HG03280 (cell line): ENCODE measurements at regions not wholly inside any gene's neighbourhood (a gene's known extent, or its start where the extent isn't known, plus 50 kb on each side); places are given as distances from the start of the nearest gene placed in this dataset.

Experiments
- ATAC-seq: cut with Tn5 transposase; IDR thresholded peaks from one replicate; pipeline ENCODE4 v1.9.1; 2021; ENCODE audit warnings: mild to moderate bottlenecking, moderate library complexity; ENCODE audit not compliant: unreplicated experiment

DNA sequence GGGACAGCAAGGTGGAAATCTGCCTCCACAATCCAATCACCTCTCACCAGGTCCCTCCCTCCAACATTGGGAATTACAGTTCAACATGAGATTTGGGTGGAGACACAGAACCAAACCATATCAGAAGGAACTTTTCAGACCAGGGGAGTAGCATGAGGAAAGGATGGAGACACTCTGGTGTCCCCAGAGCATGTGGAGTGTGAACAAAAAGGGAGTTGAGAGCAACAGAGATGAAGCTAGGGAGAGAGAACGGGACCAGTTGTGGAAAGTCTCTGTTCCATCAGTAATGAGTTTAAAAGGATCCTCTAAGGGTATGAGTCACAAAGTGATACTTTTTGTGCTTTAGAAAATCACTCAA, 382.0 kb downstream of the SFMBT2 start:
- no peak for ATAC-seq

DNA sequence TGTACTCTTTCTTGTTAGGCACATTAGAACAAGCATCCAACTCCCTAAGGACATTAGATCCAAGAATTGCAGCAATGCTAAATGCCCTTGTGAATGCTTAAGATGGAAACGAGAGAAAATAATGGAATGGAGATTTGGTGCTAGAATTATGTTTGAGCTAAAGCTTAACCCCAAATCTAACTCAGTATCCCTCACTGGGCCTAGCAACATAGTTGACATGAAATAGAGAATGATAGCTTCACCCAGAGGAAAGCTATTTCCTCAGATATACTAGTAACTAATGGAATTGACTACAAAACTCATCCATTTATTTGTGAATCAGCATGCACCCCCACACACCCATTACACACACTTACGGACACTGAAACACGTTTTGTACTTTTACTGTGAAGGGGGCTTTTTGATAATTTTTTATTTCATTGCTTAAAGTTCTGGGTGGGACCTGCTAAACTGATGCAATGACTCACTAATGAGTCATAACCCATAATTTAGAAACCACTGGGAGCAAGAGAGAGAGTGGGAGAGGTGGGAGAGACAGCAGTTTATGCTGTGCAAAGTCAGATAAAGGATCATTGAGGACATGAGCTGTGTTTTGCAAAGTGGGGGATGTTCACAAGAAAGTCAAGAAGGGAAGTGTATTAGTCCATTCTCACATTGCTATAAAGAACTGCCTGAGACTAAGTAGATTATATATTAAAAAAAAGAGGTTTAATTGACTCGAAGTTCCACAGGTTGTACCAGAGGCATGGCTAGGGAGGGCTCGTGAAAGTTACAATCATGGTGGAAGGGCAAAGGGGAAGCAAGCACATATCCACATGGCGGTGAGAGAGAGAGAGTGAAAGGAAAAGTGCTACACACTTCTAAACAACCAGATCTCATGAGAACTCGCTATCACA, 382.7 kb downstream of the SFMBT2 start:
- no peak for ATAC-seq

DNA sequence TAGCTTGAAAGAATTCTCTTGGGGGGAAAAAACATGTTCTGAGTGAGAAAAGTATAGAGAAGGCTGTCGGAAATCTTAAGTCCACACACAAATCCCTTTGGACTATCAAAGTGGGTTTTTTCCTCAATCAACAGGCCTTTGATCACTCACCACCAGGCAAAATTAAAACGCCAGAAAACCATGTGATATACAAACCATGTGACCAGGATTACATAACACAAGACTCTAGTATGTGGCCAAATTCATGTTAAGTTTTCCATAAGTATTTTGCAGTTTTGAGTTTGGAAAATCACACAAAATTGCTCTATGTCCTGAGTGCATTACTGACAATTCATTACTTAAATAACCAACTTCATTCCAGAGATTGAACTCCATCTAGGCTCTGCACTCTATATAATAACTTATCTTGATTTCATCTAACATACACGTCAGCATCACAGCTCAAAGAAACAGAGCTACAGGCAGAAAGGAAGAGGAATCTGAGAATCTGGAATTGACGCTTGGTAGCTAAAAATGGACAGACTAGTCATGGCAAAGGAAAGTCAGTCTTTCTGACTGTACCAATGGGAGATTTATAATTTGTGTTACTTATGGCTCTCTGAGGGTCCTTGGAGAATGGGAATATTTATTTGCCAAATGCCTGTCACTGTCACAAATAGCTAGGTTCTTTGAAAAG, 383.5 kb downstream of the SFMBT2 start:
- no peak for ATAC-seq

DNA sequence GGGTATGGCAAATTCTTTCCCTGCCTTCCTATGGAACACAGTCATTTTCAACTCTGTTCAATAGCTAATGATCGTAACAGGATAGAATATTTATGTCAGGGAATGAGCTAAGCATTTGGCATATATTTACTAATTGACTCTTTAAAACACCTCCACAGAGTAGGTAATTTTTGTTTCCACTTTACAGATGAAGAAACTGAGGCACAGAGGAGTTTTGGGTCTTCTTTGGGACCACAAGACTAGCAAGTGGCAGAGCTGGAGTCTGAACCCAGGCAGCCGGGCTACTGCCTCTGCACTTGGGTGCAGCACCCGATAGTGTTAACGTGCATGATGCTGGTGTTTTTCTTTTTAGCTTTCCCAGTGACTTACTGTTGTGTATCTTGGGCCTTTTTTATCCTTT, 384.0 kb downstream of the SFMBT2 start:
- ATAC-seq, result no peak

DNA sequence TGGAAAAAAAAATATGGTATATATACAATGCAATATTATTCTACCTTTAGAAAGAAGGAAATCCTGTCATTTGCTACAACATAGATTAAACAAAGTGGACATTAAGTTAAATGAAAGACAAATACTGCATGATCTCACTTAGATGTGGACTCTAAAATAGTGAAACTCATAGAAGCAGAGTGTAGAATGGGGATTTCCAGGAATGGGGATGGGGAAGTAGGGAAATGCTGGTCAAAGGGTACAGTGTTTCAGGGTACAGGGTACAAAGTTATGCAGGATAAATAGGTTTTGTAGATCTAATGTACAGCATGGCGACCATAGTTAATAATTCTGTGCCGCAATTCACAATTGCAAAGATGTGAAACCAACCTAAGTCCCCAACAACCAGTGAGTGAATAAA, 385.5 kb downstream of the SFMBT2 start:
- ATAC-seq, result no peak

DNA sequence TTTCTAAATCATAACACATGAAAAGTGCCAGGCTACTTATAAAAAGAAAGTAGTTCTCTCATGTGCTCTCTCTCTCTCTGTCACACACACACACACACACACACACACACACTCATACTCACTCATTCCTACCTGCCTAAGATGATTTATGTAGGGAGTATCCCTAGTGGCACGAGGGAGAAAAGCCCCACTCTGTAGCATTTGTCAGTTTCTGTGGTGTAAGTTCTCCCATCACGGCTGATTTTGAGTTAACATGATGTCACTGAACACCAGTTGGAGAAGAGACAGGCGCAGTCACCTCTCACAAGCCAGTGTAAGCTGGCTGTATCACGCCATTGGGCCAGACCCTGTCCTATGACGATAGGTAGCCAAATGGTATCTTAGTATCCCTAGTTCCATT, 395.4 kb downstream of the SFMBT2 start:
- ATAC-seq, result no peak

DNA sequence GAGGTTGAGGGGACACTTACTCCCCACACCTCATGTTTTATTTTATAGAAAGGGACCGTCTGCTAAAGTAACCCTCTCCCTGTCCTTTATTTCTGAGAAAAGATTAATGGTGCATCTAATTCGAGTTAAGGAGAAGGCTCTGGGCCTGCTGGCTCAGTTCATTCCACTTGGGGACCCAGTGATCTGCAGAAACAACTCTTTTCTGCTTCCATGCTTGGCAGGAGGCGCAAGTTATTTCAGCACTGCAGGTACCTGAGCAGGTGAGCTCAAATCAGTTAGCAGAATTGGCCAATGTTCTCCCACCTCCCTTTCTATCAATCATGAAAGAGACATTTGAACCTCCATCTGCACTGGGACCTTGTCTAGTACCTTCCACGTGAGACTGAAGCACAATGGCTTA, 396.1 kb downstream of the SFMBT2 start:
- ATAC-seq, result no peak

DNA sequence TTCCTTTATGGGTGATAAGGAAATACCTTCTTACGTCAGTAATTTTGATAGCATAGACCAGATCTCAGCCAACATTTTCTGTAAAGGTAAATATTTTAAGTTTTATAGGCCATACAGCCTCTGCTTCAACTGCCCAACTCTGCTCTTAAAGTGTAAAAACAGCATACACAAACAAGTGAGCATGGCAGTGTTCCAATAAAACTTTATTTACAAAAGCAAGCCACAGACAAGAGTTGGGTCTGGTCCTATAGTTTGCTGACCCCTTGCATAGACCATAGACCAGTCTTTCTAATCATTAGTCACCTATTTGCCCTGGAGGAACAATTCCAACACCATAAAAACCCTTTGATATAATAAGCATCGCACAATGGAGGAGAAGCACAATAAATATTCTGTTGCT, 398.8 kb downstream of the SFMBT2 start:
- ATAC-seq, result no peak

DNA sequence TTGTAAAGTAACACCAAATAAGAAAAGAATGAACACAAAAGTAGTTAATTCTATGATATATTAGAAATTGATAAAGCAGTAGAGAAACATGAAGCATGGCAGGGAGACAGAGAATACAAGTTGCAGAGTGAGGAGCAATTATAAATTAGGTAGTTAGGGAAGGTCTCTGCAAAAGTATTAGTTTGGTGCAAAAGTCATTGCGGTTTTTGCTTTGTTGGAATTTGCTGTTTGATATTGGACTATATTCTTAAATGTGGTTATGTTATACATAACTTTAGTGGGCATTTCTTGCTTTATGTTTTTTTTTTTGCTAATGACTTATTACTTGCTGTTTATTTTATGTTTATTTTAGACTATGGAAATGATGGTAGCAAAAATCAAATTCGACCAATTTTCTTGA, 402.2 kb downstream of the SFMBT2 start:
- no peak for ATAC-seq

DNA sequence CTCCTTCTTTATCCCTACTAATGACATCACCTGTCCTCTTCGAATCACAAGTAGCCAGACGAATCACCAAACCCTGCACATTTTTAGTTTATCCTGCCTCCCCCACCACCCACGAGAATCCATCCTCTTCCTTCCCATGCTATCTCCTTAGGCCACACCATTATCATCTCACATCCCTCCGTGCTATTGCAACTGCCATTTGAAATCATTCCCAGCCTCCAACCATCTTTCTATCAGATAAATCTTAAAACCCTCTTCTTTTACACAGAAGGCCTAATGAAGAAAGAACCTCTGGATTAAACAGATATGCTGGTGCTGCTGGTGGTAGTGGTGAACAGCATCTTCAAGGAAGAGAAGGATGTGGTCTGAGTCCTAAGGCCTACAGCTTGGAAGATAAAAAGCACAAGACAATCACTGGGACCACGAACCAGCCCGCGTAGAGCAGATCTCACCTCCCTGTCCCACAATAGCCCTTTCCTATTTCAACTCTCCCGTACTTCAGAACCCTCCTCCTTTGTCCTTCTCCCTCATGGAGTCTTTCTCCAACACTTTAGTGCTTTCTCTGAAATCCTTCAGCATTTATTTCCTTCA, 403.1 kb downstream of the SFMBT2 start:
- no peak for ATAC-seq

DNA sequence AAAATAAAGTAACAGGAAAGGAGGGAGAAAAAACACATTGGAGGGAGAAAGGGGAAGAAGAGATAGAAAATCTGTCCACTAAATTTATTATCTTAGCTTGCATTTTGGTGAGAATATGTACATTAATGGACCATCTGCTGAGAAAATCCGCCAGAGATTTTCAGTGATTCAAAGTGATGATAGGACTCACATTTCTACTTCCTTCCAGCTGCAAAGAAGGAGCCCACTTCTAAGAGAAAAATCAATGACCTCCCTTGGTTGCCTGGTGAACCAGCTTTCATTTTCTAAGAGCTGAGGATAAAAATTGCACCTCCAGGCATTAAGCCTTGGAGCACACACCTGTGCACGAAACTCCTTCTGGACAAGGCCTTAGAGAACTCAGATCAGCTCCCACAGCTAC, 404.3 kb downstream of the SFMBT2 start:
- no peak for ATAC-seq

DNA sequence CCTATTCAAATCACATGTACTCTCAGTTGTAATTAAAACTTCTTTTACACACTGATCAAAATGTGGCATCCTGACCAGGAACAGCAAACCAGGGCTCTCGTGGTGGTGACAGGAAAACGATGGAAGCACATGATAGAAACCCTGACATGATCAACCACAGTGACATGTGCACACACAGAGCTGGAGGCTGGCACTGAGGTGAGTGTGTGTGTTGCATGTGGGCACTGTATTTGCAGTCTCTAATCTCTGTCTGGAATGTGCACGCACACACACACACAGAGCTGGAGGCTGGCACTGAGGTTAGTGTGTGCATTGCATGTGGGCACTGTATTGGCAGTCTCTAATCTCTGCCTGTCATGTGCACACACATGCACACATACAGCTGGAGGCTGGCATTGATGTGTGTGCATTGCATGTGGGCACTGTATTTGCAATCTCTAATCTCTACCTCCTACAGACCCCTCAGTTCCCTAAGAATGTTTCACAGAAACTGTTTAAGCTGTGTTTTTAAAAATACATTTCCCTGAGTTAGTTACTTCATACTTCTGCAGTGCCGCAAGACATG, 406.9 kb downstream of the SFMBT2 start:
- ATAC-seq, result no peak

DNA sequence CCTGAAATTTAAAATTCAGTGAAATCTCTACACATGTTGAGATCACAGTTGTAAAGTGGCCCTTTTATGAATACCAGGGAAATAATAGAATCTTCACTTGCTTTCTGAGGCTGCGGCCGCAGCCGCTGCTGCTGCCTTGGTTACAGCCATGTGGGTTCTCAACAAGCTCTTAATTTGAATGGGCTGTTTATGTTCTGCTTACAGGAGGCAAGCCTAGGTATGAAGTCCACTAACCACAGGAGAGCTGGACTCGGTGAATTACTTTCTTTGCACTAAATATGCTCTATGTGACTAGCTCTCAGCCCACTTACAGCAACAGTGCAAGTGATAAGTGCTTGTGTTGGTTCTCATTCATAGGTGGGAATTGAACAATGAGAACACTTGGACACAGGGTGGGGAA, 410.8 kb downstream of the SFMBT2 start:
- no peak for ATAC-seq

DNA sequence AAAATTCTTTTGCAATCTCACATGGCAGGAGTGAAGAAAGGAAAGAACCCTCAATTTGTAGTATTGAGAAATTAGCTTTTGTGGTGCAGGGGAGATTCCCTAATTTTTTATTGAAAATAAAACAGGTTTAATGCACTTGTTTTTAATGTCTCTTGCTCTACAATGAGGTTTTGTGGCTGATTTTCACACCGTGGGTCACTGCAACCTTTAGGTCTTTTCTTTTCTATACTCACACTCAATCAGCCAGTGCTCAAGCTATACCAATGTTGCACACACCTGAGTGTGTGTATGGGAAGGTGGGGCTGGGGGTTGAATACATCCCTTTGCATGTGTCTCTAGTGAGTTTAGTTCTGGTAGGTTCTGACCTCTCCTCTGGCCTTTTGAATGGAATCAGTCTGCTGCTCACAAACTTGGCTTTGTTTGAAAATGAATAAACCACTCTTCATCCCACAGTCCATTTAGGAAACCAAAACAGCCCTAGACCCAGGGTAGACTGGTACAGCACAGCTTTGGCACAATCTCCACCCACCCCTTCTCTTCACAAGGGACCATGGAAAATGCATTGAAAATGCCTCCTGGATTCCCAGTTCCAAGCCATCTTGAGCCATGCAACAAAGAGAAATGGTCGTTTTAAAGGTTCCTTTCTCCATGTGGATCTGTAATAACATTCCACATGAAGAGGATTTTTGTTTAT, 411.5 kb downstream of the SFMBT2 start:
- no peak for ATAC-seq

DNA sequence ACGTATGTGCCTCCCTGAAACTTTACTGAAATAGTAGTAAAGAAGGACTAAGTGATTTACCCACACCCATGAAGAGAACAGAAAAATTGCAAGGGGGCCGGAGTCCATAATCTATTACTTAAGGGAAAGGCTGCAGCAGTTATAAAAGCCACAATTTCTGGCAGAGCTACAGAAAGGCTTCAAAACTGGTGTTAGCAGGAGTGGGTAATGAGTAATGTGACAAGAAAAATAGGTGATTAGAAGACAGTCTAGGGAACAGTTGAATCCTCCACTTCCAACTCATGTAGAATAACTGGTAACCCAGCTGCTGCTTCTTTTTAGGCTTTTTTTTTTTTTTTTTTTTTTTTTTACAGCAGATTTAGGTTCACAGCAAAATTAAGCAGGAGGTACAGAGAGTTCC, 413.3 kb downstream of the SFMBT2 start:
- no peak for ATAC-seq

DNA sequence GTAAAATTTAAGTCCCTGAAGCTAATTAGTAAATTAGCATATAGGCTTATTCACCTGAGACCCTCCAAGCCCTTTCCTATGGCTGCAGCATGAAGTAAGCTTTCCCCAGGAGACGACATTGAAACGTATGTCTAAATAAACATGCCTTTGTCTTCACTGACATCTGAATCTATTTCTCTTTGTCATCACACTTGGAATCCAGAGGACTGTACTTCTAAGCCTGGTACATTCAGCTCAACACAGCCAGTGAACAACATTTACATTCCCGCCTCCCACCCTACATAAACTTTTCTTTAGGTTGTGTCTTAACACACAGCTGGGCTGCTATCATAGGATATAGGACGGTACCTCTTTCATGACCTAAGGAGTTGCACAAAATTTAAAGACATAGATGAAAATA, 414.4 kb downstream of the SFMBT2 start:
- no peak for ATAC-seq

DNA sequence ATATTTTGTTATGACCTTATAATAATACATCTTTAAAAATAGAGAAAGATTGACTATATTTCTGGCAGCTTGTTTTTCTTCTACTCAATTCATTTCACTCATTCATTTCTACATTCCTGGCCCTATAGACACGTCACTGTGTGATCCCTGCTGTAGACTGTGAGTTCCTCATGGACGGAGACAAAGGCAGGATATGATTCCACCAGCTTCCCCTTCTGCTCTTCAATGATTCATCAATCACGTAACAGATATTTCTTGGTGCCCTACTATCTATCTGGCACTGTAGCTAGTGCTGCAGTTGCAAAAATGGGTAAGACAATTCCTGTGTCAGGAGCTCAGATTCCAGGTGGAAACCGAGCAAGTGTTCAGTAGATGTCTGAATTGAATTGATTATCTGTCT, 415.0 kb downstream of the SFMBT2 start:
- ATAC-seq, result no peak

DNA sequence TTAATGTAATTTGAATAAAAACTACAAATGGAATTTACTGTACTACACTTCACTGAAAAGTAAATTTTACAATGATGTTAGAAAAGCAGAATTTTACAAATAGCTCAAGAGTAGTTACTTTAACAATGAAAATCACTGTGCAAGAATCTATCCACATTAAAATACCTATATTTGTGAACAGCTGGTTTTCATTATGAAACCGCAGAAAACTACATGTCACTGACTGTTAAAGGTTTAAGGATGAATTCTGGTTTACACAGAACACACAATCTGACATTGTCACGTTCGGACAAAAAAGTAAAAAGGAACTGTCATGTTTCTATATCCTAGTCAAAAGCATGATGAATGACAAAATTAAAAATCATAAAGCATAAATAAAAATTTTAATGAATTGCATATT, 415.3 kb upstream of the PRKCQ start:
- ATAC-seq, result no peak

DNA sequence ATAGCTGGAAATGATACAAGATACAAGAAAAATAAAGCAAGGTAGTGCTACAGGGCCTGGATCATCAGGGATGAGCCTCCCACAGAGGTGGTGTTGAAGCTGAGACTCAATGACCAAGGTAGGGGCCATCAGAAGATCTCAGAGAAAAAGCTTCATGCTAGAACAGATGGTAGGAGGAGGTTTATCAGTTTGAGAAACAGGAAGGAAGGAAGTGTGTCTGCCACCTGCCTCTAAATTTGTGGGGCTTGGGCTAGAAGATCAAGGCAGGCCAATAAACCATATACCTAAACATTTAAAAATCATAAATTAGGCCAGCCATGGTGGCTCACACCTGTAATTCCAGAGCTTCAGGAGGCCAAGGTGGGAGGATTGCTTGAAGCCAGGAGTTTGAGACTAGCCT, 410.8 kb upstream of the PRKCQ start:
- ATAC-seq, result no peak

DNA sequence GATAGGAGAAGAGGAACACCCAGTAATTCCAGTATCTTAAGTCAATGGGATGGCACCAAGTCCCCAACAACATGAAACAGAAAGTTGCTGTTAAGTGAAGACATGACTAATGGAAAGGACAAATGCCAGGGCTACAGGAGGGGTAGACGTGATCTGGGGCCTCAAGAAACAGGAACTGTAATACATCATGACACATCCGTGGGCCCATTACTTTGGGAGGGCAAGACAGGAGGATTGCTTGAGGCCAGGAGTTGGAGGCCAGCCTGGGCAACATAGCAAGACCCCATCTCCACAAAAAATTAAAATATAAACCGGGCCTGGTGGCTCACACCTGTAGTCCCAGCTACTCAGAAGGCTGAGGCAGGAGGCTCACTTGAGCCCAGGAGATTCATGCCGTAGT, 408.6 kb upstream of the PRKCQ start:
- no peak for ATAC-seq

DNA sequence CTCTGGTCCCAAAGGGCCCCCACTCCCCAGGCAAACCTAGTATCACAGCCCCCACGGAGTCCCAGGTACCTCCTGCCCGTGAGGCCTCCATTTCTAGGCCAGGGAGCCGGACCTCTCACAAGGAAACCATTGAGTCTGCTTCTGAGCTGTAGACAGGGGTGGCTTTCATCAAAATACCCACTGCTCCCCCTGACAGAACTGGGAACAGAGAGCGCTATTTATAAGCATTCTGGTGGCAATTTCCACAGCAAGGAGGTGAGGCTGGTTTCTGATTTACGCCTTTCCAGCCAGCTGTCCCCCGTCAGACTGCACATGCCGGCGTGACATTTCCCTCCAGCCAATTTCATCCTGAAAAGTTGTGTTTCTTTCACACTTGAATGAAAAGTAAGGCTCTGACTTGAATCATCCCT, 407.5 kb upstream of the PRKCQ start:
- ATAC-seq, result no peak
